ENCODE measurements at regions not wholly inside any gene's neighbourhood (a gene's known extent, or its start where the extent isn't known, plus 50 kb on each side); places are given as distances from the start of the nearest gene placed in this dataset.

- TF ChIP-seq CTCF (conservative IDR thresholded peaks at IDR 0.05) (no peak), ZFX (IDR thresholded peaks at IDR 0.05) (no peak)
Observed at GRCh38 chr6:99013661-99014060, 65.9 kb upstream of the FBXL4 start.
